Neuronal stem cell (in vitro differentiated cells): ENCODE measurements at regions not wholly inside any gene's neighbourhood (a gene's known extent, or its start where the extent isn't known, plus 50 kb on each side); places are given as distances from the start of the nearest gene placed in this dataset.

Experiments
- DNase-seq: peaks from one replicate; pipeline ENCODE4 v3.0.0-alpha.2; 2013; ENCODE audit warnings: low spot score
- H2AFZ ChIP-seq: one replicate; pipeline ENCODE4 v1.6.1; 2013; ENCODE audit warnings: mild to moderate bottlenecking, low read length, inconsistent platforms
- H2AK5ac ChIP-seq: 2 replicates; pipeline ENCODE4 v1.6.1; 2013; ENCODE audit warnings: low read depth, mild to moderate bottlenecking, inconsistent platforms, low read length, moderate library complexity, mixed read lengths
- H2BK120ac ChIP-seq: 2 replicates; pipeline ENCODE4 v1.6.1; 2013; ENCODE audit warnings: low read depth, mild to moderate bottlenecking, inconsistent platforms, low read length, moderate library complexity, mixed read lengths
- H2BK12ac ChIP-seq: one replicate; pipeline ENCODE4 v1.6.1; 2013; ENCODE audit warnings: low read length, inconsistent platforms
- H2BK15ac ChIP-seq: 2 replicates; pipeline ENCODE4 v1.6.1; 2013; ENCODE audit warnings: mild to moderate bottlenecking, low read length, inconsistent platforms, mixed read lengths
- H2BK5ac ChIP-seq: one replicate; pipeline ENCODE4 v1.6.1; 2013; ENCODE audit warnings: inconsistent platforms, mild to moderate bottlenecking, low read length, moderate library complexity
- H3K14ac ChIP-seq: one replicate; pipeline ENCODE4 v1.6.1; 2013; ENCODE audit warnings: low read length, inconsistent platforms
- H3K18ac ChIP-seq: 2 replicates; pipeline ENCODE4 v1.6.1; 2013; ENCODE audit warnings: low read length, inconsistent platforms
- H3K23ac ChIP-seq: 2 replicates; pipeline ENCODE4 v1.6.1; 2013; ENCODE audit warnings: low read depth, mild to moderate bottlenecking, mixed read lengths, low read length, inconsistent platforms; ENCODE audit not compliant: poor library complexity
- H3K27ac ChIP-seq: replicated peaks from 3 replicates; pipeline ENCODE4 v1.5.1; 2013; ENCODE audit warnings: low read length, inconsistent platforms
- H3K27me3 ChIP-seq, 3 experiments: 2 replicates each; pipeline ENCODE4 v1.6.1; 2013; ENCODE audit warnings: low read length in 3 of 3, mild to moderate bottlenecking in 2 of 3, inconsistent platforms in 1 of 3, low read depth in 1 of 3, mixed read lengths in 1 of 3, moderate library complexity in 1 of 3; ENCODE audit not compliant: control insufficient read depth in 3 of 3, insufficient read depth in 3 of 3
- H3K36me3 ChIP-seq, 2 donors: replicated peaks in 1 of 2; 2 replicates each; pipeline ENCODE4 v1.6.1; 2013; ENCODE audit warnings: low read length in 2 of 2; ENCODE audit not compliant: control insufficient read depth in 2 of 2, insufficient read depth in 2 of 2
- H3K4ac ChIP-seq: 2 replicates; pipeline ENCODE4 v1.6.1; 2013; ENCODE audit warnings: inconsistent platforms, mild to moderate bottlenecking, low read length, moderate library complexity
- H3K4me1 ChIP-seq, 2 donors: 1 replicate in 1 of 2; 2 replicates in 1 of 2; pipeline ENCODE4 v1.6.1; 2013; ENCODE audit warnings: low read length in 2 of 2, low read depth in 1 of 2; ENCODE audit not compliant: control insufficient read depth in 2 of 2, insufficient read depth in 1 of 2
- H3K4me2 ChIP-seq: one replicate; pipeline ENCODE4 v1.6.1; 2013; ENCODE audit warnings: mild to moderate bottlenecking, low read length, inconsistent platforms; ENCODE audit not compliant: insufficient read depth, poor library complexity, severe bottlenecking
- H3K4me3 ChIP-seq, 2 donors: 2 replicates each; pipeline ENCODE4 v1.5.1; 2013; ENCODE audit warnings: low read length in 2 of 2, mild to moderate bottlenecking in 2 of 2, inconsistent platforms in 1 of 2, moderate library complexity in 1 of 2
- H3K79me1 ChIP-seq: one replicate; pipeline ENCODE4 v1.6.1; 2013; ENCODE audit warnings: low read depth, mild to moderate bottlenecking, inconsistent platforms, low read length, moderate library complexity
- H3K9ac ChIP-seq: one replicate; pipeline ENCODE4 v1.6.1; 2013; ENCODE audit warnings: mild to moderate bottlenecking, low read depth, low read length, inconsistent platforms; ENCODE audit not compliant: poor library complexity
- H3K9me3 ChIP-seq, 2 donors: replicated peaks in 1 of 2; 2 replicates each; pipeline versions ENCODE3 to v1.6.1; 2013; ENCODE audit warnings: low read length in 2 of 2, mild to moderate bottlenecking in 2 of 2, inconsistent platforms in 1 of 2, low read depth in 1 of 2, mixed read lengths in 1 of 2, moderate library complexity in 1 of 2; ENCODE audit not compliant: control insufficient read depth in 2 of 2, insufficient read depth in 1 of 2
- H4K8ac ChIP-seq: one replicate; pipeline ENCODE4 v1.6.1; 2013; ENCODE audit warnings: low read depth, mild to moderate bottlenecking, inconsistent platforms, low read length, moderate library complexity
- H4K91ac ChIP-seq: one replicate; pipeline ENCODE4 v1.6.1; 2013; ENCODE audit warnings: low read length, low read depth, mild to moderate bottlenecking, inconsistent platforms; ENCODE audit not compliant: poor library complexity
- WGBS, 2 donors: extraction: QIAGEN DNeasy Blood & Tissue Kit; methylation state at CpG; one replicate each; pipeline ENCODE4 v1.1.7; 2013; ENCODE audit warnings: missing lambda C conversion rate in 2 of 2, mixed read lengths in 1 of 2; ENCODE audit not compliant: insufficient read length in 2 of 2, insufficient replicate concordance in 1 of 2; ENCODE audit errors: extremely low coverage in 2 of 2; 5-methylcytosine and 5-hydroxymethylcytosine counted together

DNA sequence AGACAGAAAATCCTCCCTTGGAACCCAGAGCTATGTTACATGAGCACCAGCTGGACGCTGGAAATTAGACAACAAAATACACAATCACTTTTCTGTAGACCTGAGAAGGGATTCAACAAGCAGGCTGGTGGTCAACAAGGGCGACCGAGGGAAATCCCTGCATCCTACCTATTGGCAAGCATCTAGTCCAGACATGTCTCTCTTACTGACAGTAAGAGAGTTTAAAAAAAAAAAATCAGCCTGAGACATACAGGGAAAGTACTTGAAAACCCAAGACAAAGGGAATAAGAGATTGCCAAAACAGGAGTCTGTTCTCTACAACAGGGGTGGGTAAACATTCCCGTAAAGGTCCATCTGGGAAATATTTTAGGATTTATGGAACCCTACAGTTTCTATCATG lies 108.0 kb downstream of the KDR start:
- Histone ChIP-seq H3K23ac (no peak overlapping the region), H3K4me2 (no peak overlapping the region), H2BK120ac (no peak overlapping the region), H3K4ac (no peak overlapping the region), H3K27me3 (no peaks in the 10 kb centered on the region), H2AK5ac (no peak overlapping the region), H3K4me3 (no peak overlapping the region), H3K4me1 (peaks cover 0 to 10% of the 10 kb centered on the region in 2 donors), H2AFZ (peak overlapping the region; percentile 35), H2BK15ac (no peak overlapping the region), H3K27ac (no peak overlapping the region), H2BK12ac (no peak overlapping the region), H3K18ac (no peak overlapping the region), H3K9ac (no peak overlapping the region), H2BK5ac (no peak overlapping the region), H4K91ac (no peak overlapping the region), H3K14ac (no peak overlapping the region), H3K9me3 (no peaks in the 10 kb centered on the region), H3K36me3 (no peaks in the 10 kb centered on the region), H3K79me1 (no peaks in the 10 kb centered on the region), H4K8ac (no peak overlapping the region)
- no peak for DNase-seq
- no CpG with 5 or more reads among the region's 4 CpGs for WGBS, 2 donors

DNA sequence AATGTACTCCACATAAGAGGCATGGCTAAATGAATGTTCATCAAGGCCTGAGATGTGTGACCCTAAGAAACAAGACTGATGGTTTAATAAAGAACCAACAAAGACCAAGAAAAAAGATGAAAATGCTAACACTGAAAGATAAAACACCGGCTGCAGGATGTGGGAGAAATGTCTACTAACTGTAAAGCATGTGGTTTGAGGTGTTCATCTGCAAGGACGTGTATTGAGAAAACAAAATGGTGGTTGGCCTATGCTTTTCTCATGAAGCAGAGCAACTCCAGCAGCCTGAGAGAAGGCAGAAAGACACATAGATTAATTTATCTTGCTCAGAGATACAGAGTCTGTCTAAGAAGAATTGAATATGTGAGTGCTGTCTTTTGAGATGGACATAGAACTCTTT lies 109.3 kb downstream of the KDR start:
- H2AFZ ChIP-seq, result peak overlapping the region; percentile 1
- no peaks in the 10 kb centered on the region for H3K79me1 ChIP-seq
- no peak overlapping the region for H4K8ac ChIP-seq
- H2BK120ac ChIP-seq, result no peak overlapping the region
- H3K4me1 ChIP-seq, result peaks cover 0 to 10% of the 10 kb centered on the region in 2 donors
- no peak overlapping the region for H3K4me2 ChIP-seq
- DNase-seq, result no peak
- no peak overlapping the region for H2AK5ac ChIP-seq
- H2BK15ac ChIP-seq, result no peak overlapping the region
- H3K23ac ChIP-seq, result no peak overlapping the region
- H3K4ac ChIP-seq, result no peak overlapping the region
- no peaks in the 10 kb centered on the region for H3K27me3 ChIP-seq
- no peak overlapping the region for H3K4me3 ChIP-seq
- no peak overlapping the region for H4K91ac ChIP-seq
- no peaks in the 10 kb centered on the region for H3K36me3 ChIP-seq
- no peak overlapping the region for H3K9ac ChIP-seq
- no peak overlapping the region for H2BK5ac ChIP-seq
- H3K14ac ChIP-seq, result no peak overlapping the region
- H2BK12ac ChIP-seq, result no peak overlapping the region
- WGBS, 2 donors, result no CpG with 5 or more reads among the region's 2 CpGs
- H3K27ac ChIP-seq, result no peak overlapping the region
- no peak overlapping the region for H3K18ac ChIP-seq
- H3K9me3 ChIP-seq, result no peaks in the 10 kb centered on the region

DNA sequence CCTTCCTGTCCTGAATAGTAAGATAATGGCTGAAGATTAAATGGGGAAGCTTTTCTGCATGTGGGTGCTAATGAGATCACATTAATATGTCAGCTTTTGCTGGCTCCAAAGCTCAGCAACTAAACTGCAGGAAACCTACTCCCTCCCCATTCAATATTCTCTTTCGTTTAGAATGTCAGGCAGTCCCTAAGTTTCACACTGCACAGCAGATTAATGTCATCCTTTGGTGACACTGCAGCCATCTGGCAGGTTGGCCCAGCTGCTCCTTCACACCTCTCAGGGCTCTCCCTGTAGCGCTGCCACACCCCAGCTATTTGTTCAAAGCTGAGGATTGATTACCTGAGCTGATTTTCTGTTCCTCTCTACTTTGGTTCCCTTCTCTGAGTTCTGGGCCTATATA lies 110.5 kb downstream of the KDR start:
- Histone ChIP-seq H2BK5ac (no peak overlapping the region), H3K9ac (no peak overlapping the region), H3K36me3 (no peaks in the 10 kb centered on the region), H3K4me1 (peaks cover 0 to 8% of the 10 kb centered on the region in 2 donors), H3K4ac (no peak overlapping the region), H3K27me3 (no peaks in the 10 kb centered on the region), H4K91ac (no peak overlapping the region), H2BK15ac (no peak overlapping the region), H2AFZ (peak overlapping the region; percentile 42), H3K23ac (no peak overlapping the region), H3K4me3 (no peak overlapping the region), H3K79me1 (no peaks in the 10 kb centered on the region), H3K14ac (peak overlapping the region; percentile 72), H3K4me2 (no peak overlapping the region), H3K9me3 (no peaks in the 10 kb centered on the region), H2BK120ac (no peak overlapping the region), H2AK5ac (no peak overlapping the region), H3K27ac (no peak overlapping the region), H2BK12ac (no peak overlapping the region), H3K18ac (no peak overlapping the region), H4K8ac (no peak overlapping the region)
- no CpG with 5 or more reads among the region's 2 CpGs for WGBS, 2 donors
- DNase-seq, result no peak

DNA sequence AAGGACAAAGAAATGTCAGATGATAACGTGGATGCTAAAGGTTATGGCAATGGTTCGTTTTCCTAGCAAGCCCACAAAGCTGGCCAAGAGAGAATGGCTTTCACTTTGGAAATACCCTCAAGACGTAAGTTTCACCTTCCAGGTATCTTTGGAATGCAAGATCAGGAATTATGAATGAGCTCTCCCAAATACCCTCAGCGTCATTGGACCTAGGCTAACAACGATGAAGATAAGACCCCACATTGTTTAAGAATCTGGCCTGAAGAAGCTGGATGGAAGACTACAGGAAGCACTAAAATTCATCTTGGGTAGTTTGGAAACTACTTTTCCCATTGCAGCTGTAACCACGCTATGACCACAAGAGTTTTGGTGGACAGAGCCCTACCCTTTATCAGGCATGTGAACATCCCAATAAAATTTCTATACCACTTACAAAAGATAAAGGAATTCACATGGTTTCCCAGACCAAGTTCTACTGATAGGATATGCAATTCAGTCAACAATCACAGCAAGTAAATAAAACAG lies 111.9 kb downstream of the KDR start:
- Histone ChIP-seq H3K23ac (no peak overlapping the region), H2BK120ac (no peak overlapping the region), H4K91ac (no peak overlapping the region), H3K27me3 (no peaks in the 10 kb centered on the region), H3K9me3 (no peaks in the 10 kb centered on the region), H3K14ac (no peak overlapping the region), H3K4me1 (peaks cover 0 to 5% of the 10 kb centered on the region in 2 donors), H3K27ac (no peak overlapping the region), H3K4me2 (no peak overlapping the region), H3K4me3 (no peak overlapping the region), H2AFZ (no peak overlapping the region), H2BK15ac (no peak overlapping the region), H2BK5ac (no peak overlapping the region), H2BK12ac (no peak overlapping the region), H3K79me1 (no peaks in the 10 kb centered on the region), H3K18ac (no peak overlapping the region), H3K4ac (no peak overlapping the region), H2AK5ac (no peak overlapping the region), H3K36me3 (no peaks in the 10 kb centered on the region), H3K9ac (no peak overlapping the region), H4K8ac (no peak overlapping the region)
- WGBS, 2 donors, result no CpG with 5 or more reads among the region's 6 CpGs
- no peak for DNase-seq
